ENCODE measurements at regions not wholly inside any gene's neighbourhood (a gene's known extent, or its start where the extent isn't known, plus 50 kb on each side); places are given as distances from the start of the nearest gene placed in this dataset.

DNA sequence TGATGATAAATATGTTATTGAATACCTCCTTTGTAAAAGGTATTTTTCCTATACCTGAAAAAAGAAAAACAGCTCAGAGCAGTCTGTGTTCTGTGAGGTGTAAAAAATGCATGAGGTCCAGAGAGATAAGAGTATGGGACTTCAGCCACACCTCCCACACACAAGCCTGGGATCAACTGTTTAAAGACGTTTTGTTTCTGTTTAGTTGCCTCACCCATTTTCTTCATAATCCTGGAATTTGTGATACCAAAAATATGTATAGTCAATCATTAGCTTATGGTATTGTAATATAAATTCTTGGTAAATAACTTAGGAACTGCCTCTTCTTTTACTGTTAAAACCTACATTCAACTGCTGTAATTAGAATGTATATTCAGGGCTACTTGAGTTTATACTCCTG is 1322.9 kb upstream of the TMEFF2 start:
- TF ChIP-seq, protein P1, sequence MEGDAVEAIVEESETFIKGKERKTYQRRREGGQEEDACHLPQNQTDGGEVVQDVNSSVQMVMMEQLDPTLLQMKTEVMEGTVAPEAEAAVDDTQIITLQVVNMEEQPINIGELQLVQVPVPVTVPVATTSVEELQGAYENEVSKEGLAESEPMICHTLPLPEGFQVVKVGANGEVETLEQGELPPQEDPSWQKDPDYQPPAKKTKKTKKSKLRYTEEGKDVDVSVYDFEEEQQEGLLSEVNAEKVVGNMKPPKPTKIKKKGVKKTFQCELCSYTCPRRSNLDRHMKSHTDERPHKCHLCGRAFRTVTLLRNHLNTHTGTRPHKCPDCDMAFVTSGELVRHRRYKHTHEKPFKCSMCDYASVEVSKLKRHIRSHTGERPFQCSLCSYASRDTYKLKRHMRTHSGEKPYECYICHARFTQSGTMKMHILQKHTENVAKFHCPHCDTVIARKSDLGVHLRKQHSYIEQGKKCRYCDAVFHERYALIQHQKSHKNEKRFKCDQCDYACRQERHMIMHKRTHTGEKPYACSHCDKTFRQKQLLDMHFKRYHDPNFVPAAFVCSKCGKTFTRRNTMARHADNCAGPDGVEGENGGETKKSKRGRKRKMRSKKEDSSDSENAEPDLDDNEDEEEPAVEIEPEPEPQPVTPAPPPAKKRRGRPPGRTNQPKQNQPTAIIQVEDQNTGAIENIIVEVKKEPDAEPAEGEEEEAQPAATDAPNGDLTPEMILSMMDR (IDR thresholded peaks at IDR 0.05; ENCODE audit: poor library complexity), result no peak
- TF ChIP-seq EZH2 (IDR thresholded peaks at IDR 0.05; ENCODE audit: borderline replicate concordance) (no peak), EZH2phosphoT487 (IDR thresholded peaks at IDR 0.05; ENCODE audit: low read depth, severe bottlenecking, unreplicated experiment) (no peak)

All from hepatocyte (in vitro differentiated cells).